ENCODE measurements at regions not wholly inside any gene's neighbourhood (a gene's known extent, or its start where the extent isn't known, plus 50 kb on each side); places are given as distances from the start of the nearest gene placed in this dataset.

DNA sequence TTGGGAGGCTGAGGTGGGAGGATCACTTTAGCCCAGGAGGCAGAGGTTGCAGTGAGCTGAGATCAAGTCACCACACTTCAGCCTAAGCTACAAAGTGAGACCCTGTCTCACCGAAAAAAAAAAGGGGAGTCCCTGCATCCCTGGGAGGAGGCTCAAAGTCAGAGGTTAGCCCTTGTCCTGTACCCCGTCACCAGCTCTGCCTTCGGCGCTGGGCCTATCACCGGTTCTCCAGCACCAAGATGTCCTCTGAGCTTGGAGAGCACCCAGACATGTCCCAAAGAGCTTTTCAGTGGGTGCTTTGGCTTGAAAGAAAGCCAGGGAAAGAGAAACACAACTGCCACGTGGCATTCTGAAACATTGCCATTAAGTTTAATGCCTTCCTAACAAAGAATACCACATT lies 356.9 kb upstream of the TSHZ3 start:
- Histone ChIP-seq H2BK15ac (ENCODE audit: low read depth, low read length) (no peak overlapping the region), H2BK20ac (ENCODE audit: low read depth, low read length) (no peak overlapping the region), H4K20me1 (ENCODE audit: insufficient read depth, low read length) (no peaks in the 10 kb centered on the region), H3K4ac (ENCODE audit: low read depth, low read length) (no peak overlapping the region), H3K9me3 (ENCODE audit: control insufficient read depth, insufficient read depth, low read length) (no peaks in the 10 kb centered on the region), H3K9ac (ENCODE audit: low read depth, low read length) (no peak overlapping the region), H4K5ac (ENCODE audit: low read depth, low read length) (no peak overlapping the region), H3K27me3 (ENCODE audit: control insufficient read depth, insufficient read depth, low read length) (no peaks in the 10 kb centered on the region; the same call in 1 of the 2 replicates), H4K8ac (ENCODE audit: low read depth in 2 of 2, low read length in 2 of 2) (no peak overlapping the region), H3K36me3 (ENCODE audit: control insufficient read depth, insufficient read depth, low read length) (no peaks in the 10 kb centered on the region), H3K27ac (ENCODE audit: insufficient read depth, low read length) (no peak overlapping the region), H3K9me1 (ENCODE audit: insufficient read depth, low read length) (no peaks in the 10 kb centered on the region), H2AK9ac (replicated peaks; ENCODE audit: low read depth, low read length, poor library complexity) (no peak overlapping the region), H2BK120ac (ENCODE audit: low read depth, low read length) (no peak overlapping the region), H2AFZ (replicated peaks; ENCODE audit: low read length, poor library complexity) (no peak overlapping the region), H2BK5ac (ENCODE audit: low read depth, low read length, poor library complexity, severe bottlenecking) (no peak overlapping the region), H3K4me3 (ENCODE audit: insufficient read depth, low read depth, low read length) (no peak overlapping the region), H3K4me1 (ENCODE audit: control insufficient read depth, insufficient read depth, low read length) (no peaks in the 10 kb centered on the region), H3K14ac (replicated peaks; ENCODE audit: low read depth, low read length) (no peak overlapping the region), H3K4me2 (ENCODE audit: low read depth, low read length) (no peak overlapping the region), H2AK5ac (ENCODE audit: low read depth, low read length) (no peak overlapping the region), H3K18ac (ENCODE audit: low read depth, low read length) (no peak overlapping the region), H4K91ac (ENCODE audit: insufficient read depth, low read depth, low read length) (no peak overlapping the region), H3K79me1 (ENCODE audit: low read depth in 1 of 2, low read length in 2 of 2) (no peaks in the 10 kb centered on the region), H3K23ac (ENCODE audit: low read depth, low read length) (no peak overlapping the region), H3K56ac (ENCODE audit: extremely low read depth, insufficient read depth, low read length) (no peak overlapping the region)
- TF ChIP-seq BHLHE40 (IDR thresholded peaks at IDR 0.05; ENCODE audit: low read depth, low read length) (no peak), SMC3 (IDR thresholded peaks at IDR 0.05; ENCODE audit: low read depth, low read length) (no peak), RAD21 (IDR thresholded peaks at IDR 0.05; ENCODE audit: low read length) (no peak), MXI1 (IDR thresholded peaks at IDR 0.05; ENCODE audit: borderline replicate concordance, low read depth, low read length) (no peak)
- DNase-seq (no peak), ATAC-seq (ENCODE audit: low read depth) (no peak)
- intact Hi-C loops (cut with micrococcal nuclease) (no loop called here), dilution Hi-C loops (cut with HindIII; ENCODE audit: low sequenced_read_pairs, unreplicated experiment) (no loop called here), in situ Hi-C loops (cut with MboI; ENCODE audit: low sequenced_read_pairs) (no loop called here)
- POLR2A ChIA-PET (ENCODE audit: unreplicated experiment): no interaction called here
- CTCF ChIA-PET: no interaction called here
- no TSS peak for BruUV-seq (replicated peaks)
- 100% methylated on average over 4 of the region's 6 CpGs; no CpG with 5 or more reads in 1 of the 2 experiments for WGBS, 2 experiments (ENCODE audit: extremely low coverage in 2 of 2, insufficient read length in 1 of 2)

Measured in IMR-90 (cell line).